GM18508 (cell line): ENCODE measurements at regions not wholly inside any gene's neighbourhood (a gene's known extent, or its start where the extent isn't known, plus 50 kb on each side); places are given as distances from the start of the nearest gene placed in this dataset.

Experiments used
- ATAC-seq: cut with Tn5 transposase; IDR thresholded peaks from one replicate; pipeline ENCODE4 v1.9.1; 2021; ENCODE audit warnings: moderate number of reproducible peaks; ENCODE audit not compliant: insufficient read depth, unreplicated experiment

DNA sequence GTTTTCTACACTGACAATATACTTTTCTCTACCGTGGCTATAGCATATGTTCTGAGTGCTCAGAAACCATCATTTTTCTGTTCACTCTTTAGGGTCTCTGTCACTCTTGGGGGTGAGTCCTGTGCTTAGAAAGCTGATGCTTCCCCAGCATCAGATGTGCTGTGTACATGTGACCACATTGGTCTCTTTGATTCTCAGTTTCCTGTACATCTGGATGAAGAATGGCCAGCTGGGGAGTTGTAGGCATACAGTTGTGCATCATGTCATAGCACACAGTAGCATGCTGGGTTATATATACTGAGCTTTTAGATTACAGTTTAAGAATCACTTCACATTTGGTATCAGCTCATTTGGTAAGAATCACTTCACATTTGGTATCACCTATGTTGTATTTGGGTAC, 238.6 kb upstream of the PREP start:
- ATAC-seq: no peak

DNA sequence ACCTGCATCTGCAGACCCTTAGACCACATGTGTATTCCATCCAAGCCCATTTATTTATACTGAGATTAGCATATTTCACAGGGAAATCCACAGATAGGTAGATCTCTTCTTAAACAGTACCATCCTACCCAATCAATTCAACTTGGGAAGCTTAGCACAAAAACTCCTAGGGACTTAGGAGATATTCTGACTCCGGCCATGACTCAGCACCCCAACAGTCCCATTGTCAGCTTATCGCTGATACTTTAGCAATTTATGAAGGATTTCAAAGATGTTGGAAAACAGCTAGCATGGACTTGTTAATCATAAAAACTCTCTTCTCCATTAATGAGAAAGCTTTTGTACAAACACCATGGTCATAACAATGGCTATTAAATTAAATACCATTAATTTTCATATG, 236.2 kb upstream of the PREP start:
- no peak for ATAC-seq

DNA sequence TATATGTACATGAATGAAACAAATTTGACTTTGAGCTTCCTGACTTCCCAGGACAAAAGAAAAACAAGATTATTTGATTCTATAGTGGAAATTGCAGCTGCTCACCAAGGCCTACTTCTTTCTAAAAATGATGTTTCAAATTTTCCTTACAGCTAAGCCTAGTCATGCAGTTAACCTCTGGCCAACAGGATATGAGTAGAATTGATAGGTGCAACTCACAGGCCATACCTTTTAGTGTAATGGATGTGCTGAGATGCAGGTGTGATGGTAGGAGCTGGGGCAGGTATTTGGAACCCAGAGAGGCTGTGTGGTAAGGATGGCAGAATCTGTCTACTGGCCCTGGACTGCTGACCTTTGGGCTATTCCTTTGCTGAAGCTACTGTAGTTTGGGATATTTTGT, 230.9 kb upstream of the PREP start:
- ATAC-seq: no peak

DNA sequence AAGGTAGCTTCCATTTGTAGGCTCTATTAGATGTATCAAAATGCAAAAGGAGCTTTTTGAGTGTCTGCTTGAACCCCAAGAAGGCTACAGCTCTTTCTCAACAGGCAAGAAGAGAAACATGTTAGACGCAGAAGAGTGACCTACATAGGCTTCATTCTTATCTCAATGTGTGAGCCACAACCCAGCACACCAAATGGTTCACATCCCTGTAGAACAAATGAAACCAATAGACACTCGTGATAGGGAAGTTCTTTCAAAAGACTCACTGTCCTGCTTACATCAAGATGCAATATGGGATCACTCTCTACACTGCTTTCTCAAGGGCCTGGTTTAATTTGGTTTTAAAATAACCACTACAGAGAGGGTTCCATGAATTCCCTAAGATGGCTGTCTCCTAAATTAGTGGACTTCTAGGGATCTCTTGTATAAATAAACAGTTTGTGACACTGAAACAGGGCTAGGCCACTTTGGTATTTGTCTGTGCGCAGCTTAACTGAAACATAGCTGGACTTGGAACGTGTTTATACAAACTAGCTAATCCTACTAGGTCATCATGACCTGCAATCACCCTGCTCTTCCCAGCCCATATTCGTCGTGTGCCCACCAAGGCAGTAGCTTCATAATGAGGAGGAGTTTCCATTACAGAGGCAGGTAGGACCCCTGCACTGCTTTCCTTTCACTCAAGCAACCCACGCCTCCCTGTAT, 225.4 kb upstream of the PREP start:
- ATAC-seq: no peak

DNA sequence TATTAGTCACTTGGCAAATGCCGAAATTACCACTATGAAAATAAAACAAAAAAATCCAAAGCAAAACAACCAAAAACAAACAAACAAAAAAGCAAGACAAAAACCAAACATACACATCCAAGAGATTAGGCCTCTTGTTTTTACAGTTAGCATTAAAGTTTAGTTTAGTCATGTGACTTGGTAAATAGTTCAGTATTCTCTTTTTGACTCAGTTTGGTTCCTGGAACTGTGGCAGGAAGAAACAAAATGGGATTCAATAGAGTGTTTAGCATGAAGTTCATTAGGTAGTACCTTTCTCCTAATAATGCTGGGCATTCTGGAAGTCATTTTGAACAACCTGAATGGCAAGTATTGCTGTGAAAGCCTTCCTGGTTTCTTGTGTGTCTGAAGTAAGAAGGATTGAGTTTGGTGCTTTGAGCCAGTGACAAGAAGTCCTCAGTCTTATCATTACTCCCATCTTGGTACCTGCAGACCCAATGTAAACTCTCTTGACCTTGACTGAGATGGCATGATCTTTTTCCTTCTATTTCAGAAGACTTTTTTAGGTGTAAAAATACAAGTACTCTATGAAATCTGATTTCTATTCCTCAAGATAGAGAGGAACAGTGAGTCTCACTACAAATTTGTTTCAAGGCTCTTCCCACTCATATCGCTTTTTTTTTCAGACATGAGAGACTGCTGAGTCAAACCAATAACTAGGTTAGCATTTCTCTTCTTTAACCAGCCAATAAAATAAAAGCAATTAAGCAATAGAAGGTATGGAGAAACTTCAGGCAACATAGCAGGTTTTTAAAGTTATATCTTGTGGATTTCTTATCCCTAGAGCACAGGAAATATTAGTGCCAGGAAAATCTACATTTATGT, 223.6 kb upstream of the PREP start:
- no peak for ATAC-seq

DNA sequence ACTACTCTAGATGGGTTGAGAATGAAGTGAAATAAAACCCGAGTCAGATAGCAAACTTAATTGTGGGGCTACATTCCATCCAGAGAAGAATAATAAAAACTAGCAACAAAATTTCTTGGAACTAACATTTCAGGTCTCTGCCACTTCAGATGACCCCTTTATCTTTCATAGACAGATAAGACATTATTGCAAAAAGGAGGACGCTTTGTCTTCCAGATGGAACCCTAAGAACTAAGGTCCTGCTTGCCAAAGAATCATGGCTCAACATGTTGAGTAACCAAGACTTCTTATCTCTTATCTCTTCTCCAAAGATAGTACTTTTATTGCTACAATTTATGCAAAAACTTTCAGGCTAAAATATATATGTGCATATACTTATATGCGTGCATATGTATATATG, 221.1 kb upstream of the PREP start:
- ATAC-seq: no peak

- ATAC-seq: no peak
Measured at GRCh38 chr6:105622226-105622625, 219.3 kb upstream of the PREP start.

- ATAC-seq: no peak
Measured at GRCh38 chr6:105621564-105622175, 218.8 kb upstream of the PREP start.

DNA sequence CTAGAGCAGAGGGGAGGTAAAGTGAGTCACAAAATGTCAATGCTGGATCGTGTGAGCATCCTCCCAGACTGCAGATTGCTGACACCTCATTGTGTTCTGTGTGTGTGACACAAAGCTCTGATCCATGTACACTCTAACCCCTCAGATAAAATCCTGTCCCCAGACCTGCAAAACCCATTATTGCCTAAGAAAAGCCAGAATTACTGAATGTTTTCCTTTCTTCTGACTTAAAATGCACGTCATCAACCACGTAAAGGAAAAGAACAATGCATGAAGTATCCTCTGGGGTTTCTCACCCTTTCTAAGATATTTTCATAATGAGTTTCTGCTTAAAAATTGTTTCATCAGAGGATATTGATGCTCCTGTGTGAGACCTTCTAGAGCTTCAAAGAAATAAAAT, 218.0 kb upstream of the PREP start:
- ATAC-seq: no peak

DNA sequence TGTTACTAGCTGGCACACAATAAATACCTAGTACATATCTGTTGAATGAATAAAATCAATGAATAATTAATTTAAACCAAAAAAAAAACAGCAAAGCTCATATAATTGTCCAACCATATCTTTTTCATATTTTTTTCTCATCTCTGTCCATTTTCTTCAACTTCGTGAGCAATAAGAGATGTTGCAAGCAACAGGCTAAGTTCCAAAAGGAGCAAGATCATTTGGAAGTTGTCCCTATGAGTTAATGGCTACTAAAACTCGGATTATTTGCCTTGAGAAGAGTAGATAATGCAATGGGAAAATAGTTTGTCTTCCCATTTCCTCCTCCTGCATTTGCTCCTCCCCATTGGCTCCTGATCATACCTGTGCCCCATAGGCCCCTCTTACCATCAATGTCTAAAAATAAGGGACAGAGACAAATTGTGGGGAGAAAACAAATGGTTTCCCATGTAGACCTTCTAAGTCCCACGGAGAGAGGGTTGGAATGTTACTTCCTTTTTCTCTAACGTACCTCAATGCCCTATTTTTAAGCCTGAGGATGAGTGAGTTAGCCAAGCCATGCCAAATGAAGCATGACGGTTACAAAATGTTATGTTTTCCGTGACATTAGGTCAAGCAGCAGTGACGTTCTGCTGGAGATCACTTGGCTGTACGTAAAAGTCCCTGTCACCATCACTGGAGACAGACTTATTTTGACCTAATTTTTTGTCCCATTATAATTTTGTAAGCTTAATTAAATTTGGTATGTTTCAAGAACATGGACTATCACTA, 217.3 kb upstream of the PREP start:
- no peak for ATAC-seq

DNA sequence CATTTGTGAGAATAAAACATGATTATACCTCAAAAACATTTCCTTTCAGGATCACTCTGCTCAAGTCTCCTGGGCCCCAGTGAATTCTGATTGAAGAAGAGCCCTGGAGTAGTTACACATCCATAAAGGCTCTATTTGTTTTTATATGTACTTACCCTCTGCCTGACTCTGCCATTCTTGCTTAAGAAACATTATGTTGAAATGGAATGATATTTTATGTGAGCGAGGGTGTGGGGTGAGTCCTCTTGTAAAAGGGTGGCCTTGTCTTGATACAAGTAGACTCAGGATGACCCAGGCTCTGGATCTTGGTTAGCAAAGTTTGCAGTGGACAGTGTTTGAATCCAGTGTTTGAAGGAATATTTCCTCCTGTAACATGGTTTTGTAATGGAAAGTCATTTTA, 215.4 kb upstream of the PREP start:
- ATAC-seq: no peak

DNA sequence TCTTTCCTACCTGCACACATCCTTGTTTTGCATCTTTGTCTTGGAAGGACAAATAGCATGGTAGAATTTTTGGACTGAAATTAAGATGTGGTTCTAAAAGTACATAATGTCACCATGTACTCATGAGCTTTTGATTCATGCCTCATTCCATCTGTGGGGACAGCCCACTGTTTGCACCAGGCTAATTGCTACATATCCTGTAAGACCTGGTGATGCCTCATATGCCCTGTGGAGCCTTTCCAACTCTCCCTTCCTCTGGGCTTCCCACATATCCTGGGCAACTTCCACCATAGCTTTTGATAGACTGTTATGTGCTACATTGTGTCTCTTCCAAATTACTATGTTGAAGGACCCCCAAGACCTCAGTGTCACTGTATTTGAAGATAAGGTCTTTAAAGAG, 213.6 kb upstream of the PREP start:
- no peak for ATAC-seq

- no peak for ATAC-seq
Measured at GRCh38 chr6:105611606-105612005, 208.7 kb upstream of the PREP start.

- no peak for ATAC-seq
Measured at GRCh38 chr6:105609375-105609991, 206.6 kb upstream of the PREP start.

DNA sequence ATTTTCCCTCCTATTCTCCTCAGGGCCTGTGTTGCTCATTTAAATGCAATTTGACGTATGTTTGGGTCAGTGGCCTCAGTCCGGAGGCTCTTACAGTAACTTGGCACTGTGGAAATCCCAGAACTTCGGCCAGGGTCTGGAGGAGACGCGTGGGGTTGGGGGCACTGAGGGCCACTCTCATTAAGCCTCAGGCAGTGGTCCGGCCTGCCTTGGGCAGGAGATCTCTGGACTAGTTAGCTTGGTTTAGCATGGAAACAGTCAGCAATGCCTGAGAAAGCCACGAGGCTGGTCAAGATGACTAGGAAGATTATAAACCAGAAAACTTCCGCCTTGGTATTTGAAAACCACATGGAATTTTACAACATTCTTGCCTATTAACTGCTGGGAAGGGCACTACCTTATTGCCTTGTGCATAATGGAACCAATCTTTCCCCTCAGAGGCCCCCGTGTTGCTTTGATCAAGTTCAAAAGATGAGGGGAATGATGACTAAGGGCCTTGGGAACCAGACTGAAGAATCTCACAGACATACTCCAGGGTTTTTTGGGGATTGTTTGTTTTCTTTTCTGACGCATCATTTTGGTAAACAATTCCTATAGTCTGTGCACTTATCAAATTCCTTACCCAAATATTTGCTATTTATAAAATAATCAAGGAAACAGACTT, 206.0 kb upstream of the PREP start:
- no peak for ATAC-seq

- ATAC-seq: no peak
Measured at GRCh38 chr6:105607636-105608621, 205.0 kb upstream of the PREP start.

DNA sequence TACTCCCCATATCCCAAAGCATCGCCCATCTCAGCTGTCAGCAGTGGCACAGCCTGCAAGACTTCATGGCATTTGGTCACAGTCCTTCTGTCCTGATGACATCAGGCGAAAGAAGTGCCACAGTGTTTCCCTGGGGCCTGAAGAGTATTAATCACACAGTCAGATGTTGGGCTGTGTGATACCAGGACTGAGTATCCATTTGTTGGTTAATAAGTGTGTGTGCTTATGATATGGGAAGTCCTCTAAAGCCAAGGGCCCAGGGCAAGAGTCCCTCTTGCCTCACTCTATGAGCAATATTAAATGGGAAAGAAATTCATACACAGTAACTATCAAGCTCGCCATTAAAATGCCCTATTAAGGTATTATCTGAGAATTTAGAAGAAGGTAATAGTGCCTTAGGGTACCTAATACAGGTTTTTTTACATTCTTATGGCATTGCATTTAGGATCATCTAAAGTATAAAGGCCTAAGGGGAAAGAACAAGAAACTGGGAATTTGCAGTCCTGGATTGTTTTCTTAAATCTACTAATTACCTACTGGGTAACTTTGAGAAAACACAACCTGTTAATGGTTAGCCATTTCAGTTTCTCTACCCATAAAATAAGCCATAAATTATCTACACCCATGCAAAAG, 204.1 kb upstream of the PREP start:
- ATAC-seq: no peak

- ATAC-seq: no peak
Measured at GRCh38 chr6:105604587-105604884, 201.7 kb upstream of the PREP start.
